Tibial nerve (tissue), 4 donors: ENCODE measurements at regions not wholly inside any gene's neighbourhood (a gene's known extent, or its start where the extent isn't known, plus 50 kb on each side); places are given as distances from the start of the nearest gene placed in this dataset.

Experiments used
- DNase-seq, 2 donors: peaks; one replicate each; pipeline ENCODE4 v3.0.0-alpha.2; 2019; ENCODE audit warnings: low spot score in 2 of 2
- H3K27ac ChIP-seq, 4 donors: fragments of 200-600 bp; sonication (generic) in 3 of 4; one replicate each; pipeline ENCODE4 v1.5.1; 2017 to 2019; ENCODE audit warnings: mild to moderate bottlenecking in 1 of 4
- H3K27me3 ChIP-seq, 2 donors: fragments of 200-600 bp; sonication (generic) in 1 of 2; one replicate each; pipeline versions ENCODE4 v1.5.1 to v1.6.0; 2017 to 2019
- H3K36me3 ChIP-seq, 3 donors: fragments of 200-600 bp; sonication (generic); one replicate each; pipeline ENCODE4 v1.5.1; 2018 to 2019
- H3K4me1 ChIP-seq, 4 donors: fragments of 200-600 bp; sonication (generic) in 3 of 4; one replicate each; pipeline ENCODE4 v1.5.1; 2017 to 2019
- H3K4me3 ChIP-seq, 4 donors: fragments of 200-600 bp; sonication (generic) in 3 of 4; one replicate each; pipeline ENCODE4 v1.5.1; 2017 to 2019; ENCODE audit warnings: mild to moderate bottlenecking in 1 of 4, moderate library complexity in 1 of 4
- H3K9me3 ChIP-seq, 4 donors: fragments of 200-600 bp; sonication (generic) in 3 of 4; one replicate each; pipeline ENCODE4 v1.5.1; 2017 to 2019
- EP300 ChIP-seq, 2 donors: sonication (generic); formaldehyde crosslinking; IDR thresholded peaks; one replicate each; pipeline ENCODE4 v1.6.1; 2017; ENCODE audit warnings: antibody characterized with exemption in 2 of 2, mild to moderate bottlenecking in 1 of 2
- POLR2A ChIP-seq, 2 donors: fragments of 450-650 bp; IDR thresholded peaks; one replicate each; pipeline ENCODE4 v1.6.1; 2017; ENCODE audit warnings: antibody characterized with exemption in 2 of 2, mild to moderate bottlenecking in 2 of 2, moderate library complexity in 2 of 2
- WGBS, 2 donors: methylation state at CpG; one replicate each; pipeline ENCODE4 v1.1.5; 2018; 5-methylcytosine and 5-hydroxymethylcytosine counted together
- TF ChIP-seq, protein P1 (sequence below), 5 experiments: fragments of 200-600 bp in 3 of 5; fragments of 450-650 bp in 2 of 5; sonication (generic) in 3 of 5; IDR thresholded peaks; one replicate each; pipeline ENCODE4 v1.5.1; 2016 to 2019; ENCODE audit warnings: antibody characterized with exemption in 5 of 5, mild to moderate bottlenecking in 3 of 5, moderate library complexity in 2 of 5

DNA sequence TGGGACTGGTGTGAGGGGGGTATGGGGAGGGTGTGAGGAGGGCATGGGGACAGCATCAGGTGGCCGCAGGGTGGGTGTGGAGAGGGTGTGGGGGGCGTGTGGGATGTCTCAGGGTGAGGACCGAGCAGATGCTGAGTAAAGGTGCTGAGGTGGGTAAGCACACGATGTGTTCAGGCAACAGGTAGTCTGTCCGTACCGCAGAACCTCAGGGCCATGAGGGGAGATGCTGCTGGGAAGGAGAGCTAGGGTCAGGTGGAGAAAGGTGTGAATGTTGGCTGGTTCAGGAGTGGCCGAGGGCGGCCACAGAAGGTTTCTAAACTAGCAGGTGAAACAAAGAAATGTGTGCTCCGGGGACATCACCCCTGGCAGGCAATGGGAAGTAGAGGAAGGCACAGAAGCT, 80.0 kb upstream of the CDH5 start:
- H3K4me3 ChIP-seq = no peak overlapping the region
- H3K27me3 ChIP-seq = no peaks in the 10 kb centered on the region
- no peak overlapping the region for H3K27ac ChIP-seq
- no peaks in the 10 kb centered on the region for H3K9me3 ChIP-seq
- DNase-seq = no peak
- WGBS, 2 donors = 91 to 92% methylated on average over 9 of the region's 9 CpGs
- no peaks in the 10 kb centered on the region for H3K4me1 ChIP-seq
- TF ChIP-seq, protein P1, sequence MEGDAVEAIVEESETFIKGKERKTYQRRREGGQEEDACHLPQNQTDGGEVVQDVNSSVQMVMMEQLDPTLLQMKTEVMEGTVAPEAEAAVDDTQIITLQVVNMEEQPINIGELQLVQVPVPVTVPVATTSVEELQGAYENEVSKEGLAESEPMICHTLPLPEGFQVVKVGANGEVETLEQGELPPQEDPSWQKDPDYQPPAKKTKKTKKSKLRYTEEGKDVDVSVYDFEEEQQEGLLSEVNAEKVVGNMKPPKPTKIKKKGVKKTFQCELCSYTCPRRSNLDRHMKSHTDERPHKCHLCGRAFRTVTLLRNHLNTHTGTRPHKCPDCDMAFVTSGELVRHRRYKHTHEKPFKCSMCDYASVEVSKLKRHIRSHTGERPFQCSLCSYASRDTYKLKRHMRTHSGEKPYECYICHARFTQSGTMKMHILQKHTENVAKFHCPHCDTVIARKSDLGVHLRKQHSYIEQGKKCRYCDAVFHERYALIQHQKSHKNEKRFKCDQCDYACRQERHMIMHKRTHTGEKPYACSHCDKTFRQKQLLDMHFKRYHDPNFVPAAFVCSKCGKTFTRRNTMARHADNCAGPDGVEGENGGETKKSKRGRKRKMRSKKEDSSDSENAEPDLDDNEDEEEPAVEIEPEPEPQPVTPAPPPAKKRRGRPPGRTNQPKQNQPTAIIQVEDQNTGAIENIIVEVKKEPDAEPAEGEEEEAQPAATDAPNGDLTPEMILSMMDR (IDR thresholded peaks at IDR 0.05) = no peak
- no peak for TF ChIP-seq POLR2A (IDR thresholded peaks at IDR 0.05)
- no peak for TF ChIP-seq EP300 (IDR thresholded peaks at IDR 0.05)
- no peaks in the 10 kb centered on the region for H3K36me3 ChIP-seq

DNA sequence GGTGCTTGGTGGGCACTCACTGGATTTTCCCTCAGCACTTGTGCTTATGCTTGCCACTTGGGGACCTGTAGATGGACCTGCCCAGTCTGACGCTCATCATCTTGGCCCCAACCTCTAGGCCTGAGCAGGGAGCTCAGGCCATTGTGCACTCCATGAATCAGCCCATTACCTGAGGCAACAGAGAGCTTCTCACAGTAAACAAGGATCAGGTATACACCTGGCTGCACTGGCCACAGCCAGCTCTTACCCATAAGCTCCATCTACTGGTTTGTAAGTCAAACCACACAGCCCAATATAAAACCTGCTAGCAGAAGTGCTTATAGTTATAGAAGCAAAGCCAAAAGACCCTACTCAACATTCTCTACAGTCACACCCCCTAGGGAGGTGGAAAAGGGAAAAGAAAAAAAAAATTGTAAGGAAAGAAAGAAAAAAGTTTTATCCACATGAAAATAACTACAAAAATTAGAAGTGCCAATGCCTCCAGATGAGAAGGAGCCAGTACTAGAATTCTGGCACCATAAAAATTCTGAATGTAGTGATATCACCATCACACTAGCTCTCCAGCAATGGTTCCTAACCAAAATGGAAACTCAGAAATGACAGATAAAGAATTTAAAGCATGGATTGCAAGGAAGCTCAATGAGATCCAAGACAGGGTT, 87.8 kb upstream of the CDH5 start:
- Histone ChIP-seq H3K27ac (no peak overlapping the region), H3K4me3 (no peak overlapping the region), H3K9me3 (peaks cover 0 to 33% (median 2%) of the 10 kb centered on the region in 4 donors), H3K27me3 (no peaks in the 10 kb centered on the region), H3K4me1 (no peaks in the 10 kb centered on the region), H3K36me3 (no peaks in the 10 kb centered on the region)
- TF ChIP-seq, protein P1 (IDR thresholded peaks at IDR 0.05) = no peak
- TF ChIP-seq EP300 (IDR thresholded peaks at IDR 0.05) = no peak
- no peak for DNase-seq
- 80 to 100% methylated on average over 1 of the region's 1 CpG for WGBS, 2 donors

DNA sequence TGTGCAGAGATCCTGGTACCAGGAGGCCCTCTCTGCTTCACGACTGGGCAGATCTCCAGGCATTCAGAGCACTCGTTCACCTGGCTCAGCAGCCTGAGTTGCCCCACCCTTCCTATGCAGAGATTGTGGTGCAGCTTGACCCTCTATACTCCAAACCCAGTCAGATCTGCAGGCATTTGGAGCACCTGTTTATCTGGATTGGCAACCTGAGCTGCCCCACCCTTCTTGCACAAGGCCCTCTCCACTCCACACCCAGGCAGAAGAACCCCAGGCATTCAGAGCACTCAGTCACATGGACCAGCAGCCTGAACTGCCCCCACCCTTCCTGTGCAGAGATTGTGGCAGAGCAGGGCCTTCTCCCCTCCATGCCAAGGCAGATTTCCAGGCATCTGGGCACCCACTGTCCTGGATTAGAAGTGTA, 88.4 kb upstream of the CDH5 start:
- TF ChIP-seq POLR2A (IDR thresholded peaks at IDR 0.05) (no peak), EP300 (IDR thresholded peaks at IDR 0.05) (no peak)
- TF ChIP-seq, protein P1 (IDR thresholded peaks at IDR 0.05) = no peak
- Histone ChIP-seq H3K4me1 (no peaks in the 10 kb centered on the region), H3K9me3 (peaks cover 0 to 33% (median 2%) of the 10 kb centered on the region in 4 donors), H3K36me3 (no peaks in the 10 kb centered on the region), H3K4me3 (no peak overlapping the region), H3K27ac (no peak overlapping the region), H3K27me3 (no peaks in the 10 kb centered on the region)
- 90 to 92% methylated on average over 2 of the region's 2 CpGs for WGBS, 2 donors
- DNase-seq = no peak

DNA sequence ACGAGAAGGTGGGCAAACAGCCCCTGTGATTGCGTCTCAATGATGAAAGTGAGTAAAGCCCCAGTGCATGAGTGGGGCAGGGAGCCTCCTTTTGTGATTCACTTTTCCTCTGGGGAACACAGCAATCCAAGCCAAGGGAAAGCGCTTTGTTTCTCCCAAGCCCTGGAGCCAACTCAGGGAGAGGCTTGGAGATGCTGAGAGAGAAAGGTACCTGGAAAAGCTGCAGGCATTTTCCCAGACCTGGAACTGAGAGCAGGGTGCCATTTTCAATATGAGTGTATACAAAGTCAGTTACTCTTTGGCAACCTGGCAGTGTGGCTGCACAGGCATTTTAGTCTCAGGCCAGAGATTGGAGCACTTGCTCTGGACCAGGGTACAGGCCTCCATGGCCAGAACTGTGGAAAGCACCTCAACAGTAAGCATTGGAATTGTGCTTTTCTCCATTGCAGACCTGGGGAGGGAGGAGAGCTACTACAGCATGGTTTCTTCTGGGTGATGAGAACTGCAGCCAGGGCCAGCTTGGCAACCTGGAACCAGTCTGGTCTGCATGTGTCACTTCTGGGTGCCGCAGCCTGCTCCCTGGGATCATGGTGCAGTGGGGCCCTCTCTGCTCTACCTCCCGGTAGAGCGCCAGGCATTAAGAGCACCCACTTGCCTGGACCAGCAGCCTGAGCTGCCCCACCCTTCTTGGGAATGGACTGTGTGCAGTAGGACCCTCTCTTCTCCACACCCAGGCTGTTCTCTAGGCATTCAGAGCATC, 89.0 kb upstream of the CDH5 start:
- WGBS, 2 donors = 93 to 95% methylated on average over 6 of the region's 6 CpGs
- Histone ChIP-seq H3K36me3 (no peaks in the 10 kb centered on the region), H3K27ac (no peak overlapping the region), H3K4me1 (peaks cover 0 to 5% (median 0%) of the 10 kb centered on the region in 4 donors), H3K4me3 (no peak overlapping the region), H3K27me3 (no peaks in the 10 kb centered on the region), H3K9me3 (peaks cover 0 to 33% (median 2%) of the 10 kb centered on the region in 4 donors)
- TF ChIP-seq, protein P1 (IDR thresholded peaks at IDR 0.05) = no peak
- TF ChIP-seq POLR2A (IDR thresholded peaks at IDR 0.05) = no peak
- no peak for TF ChIP-seq EP300 (IDR thresholded peaks at IDR 0.05)
- DNase-seq = no peak

DNA sequence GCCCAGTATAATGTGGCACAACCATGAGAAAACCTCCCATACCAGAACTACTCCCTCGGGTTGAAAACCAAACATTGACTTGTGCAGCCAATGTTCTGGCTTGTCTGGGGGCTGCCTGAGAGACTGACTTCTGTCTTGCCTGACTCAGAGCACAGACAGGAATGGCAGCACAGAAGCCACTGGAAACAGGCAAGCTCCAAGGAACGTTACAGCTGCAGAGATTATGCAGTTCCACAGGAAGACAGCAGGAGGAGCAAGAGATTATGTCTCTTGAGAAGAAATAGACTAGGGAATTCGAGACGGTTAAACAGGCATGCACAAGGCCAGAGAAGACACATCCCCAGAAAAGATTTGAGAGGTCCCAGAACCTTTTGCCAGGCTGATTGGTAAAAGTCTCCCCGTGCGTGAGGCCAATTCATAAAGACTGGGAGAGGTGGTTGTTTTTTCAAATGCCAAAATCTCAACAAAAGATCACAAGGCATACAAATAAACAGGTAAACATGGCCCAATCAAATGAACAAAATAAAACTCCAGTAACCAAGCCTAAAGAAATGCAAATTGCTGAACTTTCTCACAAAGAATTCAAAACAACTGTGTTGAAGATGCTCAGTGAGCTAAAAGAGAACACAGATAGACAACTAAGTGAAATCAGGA, 90.6 kb upstream of the CDH5 start:
- no peaks in the 10 kb centered on the region for H3K27me3 ChIP-seq
- no peak overlapping the region for H3K4me3 ChIP-seq
- DNase-seq = peak in 1 of 2 donors; percentile 33
- peaks cover 0 to 33% (median 2%) of the 10 kb centered on the region in 4 donors for H3K9me3 ChIP-seq
- no peaks in the 10 kb centered on the region for H3K36me3 ChIP-seq
- H3K4me1 ChIP-seq = peaks cover 0 to 8% (median 0%) of the 10 kb centered on the region in 4 donors
- H3K27ac ChIP-seq = no peak overlapping the region
- WGBS, 2 donors = 37 to 50% methylated on average over 6 of the region's 6 CpGs
- TF ChIP-seq POLR2A (IDR thresholded peaks at IDR 0.05) = no peak
- TF ChIP-seq, protein P1 (IDR thresholded peaks at IDR 0.05) = peak in 4 of 5 experiments; percentile 14 to 39 (median 36)
- TF ChIP-seq EP300 (IDR thresholded peaks at IDR 0.05) = no peak
